ENCODE measurements at regions not wholly inside any gene's neighbourhood (a gene's known extent, or its start where the extent isn't known, plus 50 kb on each side); places are given as distances from the start of the nearest gene placed in this dataset.

- no peak for DNase-seq (ENCODE audit: extremely low read depth, insufficient read length)
- no peak overlapping the region for H3K4me3 ChIP-seq (replicated peaks; ENCODE audit: low read depth, low read length)
- TF ChIP-seq, protein P1, sequence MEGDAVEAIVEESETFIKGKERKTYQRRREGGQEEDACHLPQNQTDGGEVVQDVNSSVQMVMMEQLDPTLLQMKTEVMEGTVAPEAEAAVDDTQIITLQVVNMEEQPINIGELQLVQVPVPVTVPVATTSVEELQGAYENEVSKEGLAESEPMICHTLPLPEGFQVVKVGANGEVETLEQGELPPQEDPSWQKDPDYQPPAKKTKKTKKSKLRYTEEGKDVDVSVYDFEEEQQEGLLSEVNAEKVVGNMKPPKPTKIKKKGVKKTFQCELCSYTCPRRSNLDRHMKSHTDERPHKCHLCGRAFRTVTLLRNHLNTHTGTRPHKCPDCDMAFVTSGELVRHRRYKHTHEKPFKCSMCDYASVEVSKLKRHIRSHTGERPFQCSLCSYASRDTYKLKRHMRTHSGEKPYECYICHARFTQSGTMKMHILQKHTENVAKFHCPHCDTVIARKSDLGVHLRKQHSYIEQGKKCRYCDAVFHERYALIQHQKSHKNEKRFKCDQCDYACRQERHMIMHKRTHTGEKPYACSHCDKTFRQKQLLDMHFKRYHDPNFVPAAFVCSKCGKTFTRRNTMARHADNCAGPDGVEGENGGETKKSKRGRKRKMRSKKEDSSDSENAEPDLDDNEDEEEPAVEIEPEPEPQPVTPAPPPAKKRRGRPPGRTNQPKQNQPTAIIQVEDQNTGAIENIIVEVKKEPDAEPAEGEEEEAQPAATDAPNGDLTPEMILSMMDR (IDR thresholded peaks at IDR 0.05; ENCODE audit: insufficient read depth, low read length, poor library complexity, severe bottlenecking) = no peak
- no peaks in the 10 kb centered on the region for H3K36me3 ChIP-seq (ENCODE audit: control insufficient read depth, insufficient read depth, low read length)
- H3K27me3 ChIP-seq (replicated peaks; ENCODE audit: control insufficient read depth, insufficient read depth, low read length) = no peaks in the 10 kb centered on the region
These were observed 79.4 kb upstream of the CDYL2 start for GRCh38 chr16:80883816-80884215.

DNA sequence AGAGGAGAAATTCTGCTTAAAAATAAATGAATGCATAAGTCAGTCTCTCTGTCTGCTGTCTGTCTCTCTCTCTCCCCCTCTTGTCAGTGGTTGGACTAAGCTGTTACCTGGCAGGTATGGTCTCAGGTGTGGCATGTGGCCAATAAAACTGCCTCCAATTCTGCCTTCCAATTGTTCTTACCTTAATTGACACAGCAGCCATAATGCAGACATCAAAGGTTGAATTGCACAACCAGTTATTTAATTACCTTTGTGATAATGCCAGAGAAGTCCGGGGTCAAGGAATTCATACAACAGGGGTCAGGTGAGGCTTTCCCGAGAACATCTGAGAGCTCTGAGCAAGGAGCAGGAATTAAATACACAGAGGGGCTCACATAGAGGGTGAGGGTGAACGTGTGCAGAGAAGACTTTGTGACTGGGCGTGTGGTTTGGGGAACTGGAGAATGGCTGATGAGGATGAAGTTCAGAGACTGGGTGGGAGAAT lies 78.8 kb upstream of the CDYL2 start:
- no peaks in the 10 kb centered on the region for H3K36me3 ChIP-seq (ENCODE audit: control insufficient read depth, insufficient read depth, low read length)
- TF ChIP-seq, protein P1 (IDR thresholded peaks at IDR 0.05; ENCODE audit: insufficient read depth, low read length, poor library complexity, severe bottlenecking) = no peak
- H3K27me3 ChIP-seq (replicated peaks; ENCODE audit: control insufficient read depth, insufficient read depth, low read length) = no peaks in the 10 kb centered on the region
- no peak for DNase-seq (ENCODE audit: extremely low read depth, insufficient read length)
- H3K4me3 ChIP-seq (replicated peaks; ENCODE audit: low read depth, low read length) = no peak overlapping the region

DNA sequence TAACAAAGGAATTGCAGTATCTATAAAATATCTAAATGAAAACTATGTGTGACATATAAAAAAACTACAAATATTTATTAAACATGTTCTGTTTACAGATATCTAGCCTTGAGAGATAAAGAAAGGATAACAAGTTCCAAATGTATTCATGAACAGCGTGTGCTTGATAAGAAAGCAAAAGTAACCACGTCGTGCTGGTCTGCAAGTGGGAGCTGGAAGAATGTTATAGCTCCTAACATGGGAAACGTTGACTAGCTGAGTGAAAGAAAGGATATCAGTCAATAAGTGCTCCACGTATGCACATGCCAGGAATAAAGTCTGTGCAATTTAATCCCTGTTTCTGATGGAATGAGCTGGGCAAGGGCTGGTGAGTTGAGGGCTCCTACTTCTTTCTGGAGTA lies 71.2 kb upstream of the CDYL2 start:
- Histone ChIP-seq H3K36me3 (ENCODE audit: control insufficient read depth, insufficient read depth, low read length) (no peaks in the 10 kb centered on the region), H3K27me3 (replicated peaks; ENCODE audit: control insufficient read depth, insufficient read depth, low read length) (no peaks in the 10 kb centered on the region; the same call in 1 of the 2 replicates), H3K4me3 (replicated peaks; ENCODE audit: low read depth, low read length) (no peak overlapping the region)
- DNase-seq (ENCODE audit: extremely low read depth, insufficient read length) = no peak
- TF ChIP-seq, protein P1 (IDR thresholded peaks at IDR 0.05; ENCODE audit: insufficient read depth, low read length, poor library complexity, severe bottlenecking) = no peak

DNA sequence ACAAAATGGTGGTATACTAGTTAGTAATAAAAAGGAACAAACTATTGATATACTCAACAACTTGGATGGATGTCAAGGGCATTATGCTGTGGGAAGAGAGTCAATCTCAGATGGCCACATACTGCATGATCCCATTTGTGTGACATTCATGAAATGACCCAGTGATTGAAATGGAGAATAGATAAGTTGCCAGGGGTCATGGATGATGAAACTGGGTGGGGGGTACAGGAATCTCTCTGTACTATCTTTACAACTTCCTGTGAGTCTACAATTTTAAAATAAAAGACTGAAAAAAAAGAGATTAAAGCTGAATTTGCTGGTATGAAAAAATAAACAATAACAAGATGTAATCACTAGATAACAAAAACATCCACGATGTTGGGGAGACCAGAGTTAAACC lies 70.5 kb upstream of the CDYL2 start:
- no peak for DNase-seq (ENCODE audit: extremely low read depth, insufficient read length)
- Histone ChIP-seq H3K4me3 (replicated peaks; ENCODE audit: low read depth, low read length) (no peak overlapping the region), H3K36me3 (ENCODE audit: control insufficient read depth, insufficient read depth, low read length) (no peaks in the 10 kb centered on the region), H3K27me3 (replicated peaks; ENCODE audit: control insufficient read depth, insufficient read depth, low read length) (no peaks in the 10 kb centered on the region; the same call in 1 of the 2 replicates)
- TF ChIP-seq, protein P1 (IDR thresholded peaks at IDR 0.05; ENCODE audit: insufficient read depth, low read length, poor library complexity, severe bottlenecking) = no peak

- TF ChIP-seq, protein P1 (IDR thresholded peaks at IDR 0.05; ENCODE audit: insufficient read depth, low read length, poor library complexity, severe bottlenecking) = no peak
- Histone ChIP-seq H3K27me3 (replicated peaks; ENCODE audit: control insufficient read depth, insufficient read depth, low read length) (no peaks in the 10 kb centered on the region), H3K36me3 (ENCODE audit: control insufficient read depth, insufficient read depth, low read length) (no peaks in the 10 kb centered on the region), H3K4me3 (replicated peaks; ENCODE audit: low read depth, low read length) (no peak overlapping the region)
- peak; percentile 9 for DNase-seq (ENCODE audit: extremely low read depth, insufficient read length)
These were observed 57.8 kb upstream of the CDYL2 start for GRCh38 chr16:80862160-80862705.

Measured in GM06990 (cell line).